LNCaP clone FGC (cell line): ENCODE measurements at regions not wholly inside any gene's neighbourhood (a gene's known extent, or its start where the extent isn't known, plus 50 kb on each side); places are given as distances from the start of the nearest gene placed in this dataset.

ENCODE experiments used
- DNase-seq: peaks from one replicate; pipeline ENCODE4 v3.0.0-alpha.2; 2011; ENCODE audit warnings: low read depth
- H3K4me3 ChIP-seq: 2 replicates; pipeline ENCODE4 v1.5.1; 2011; ENCODE audit warnings: mild to moderate bottlenecking, low read depth, low read length, control low read depth
- CTCF ChIP-seq: IDR thresholded peaks from 2 replicates; pipeline ENCODE4 v1.5.1; 2012; ENCODE audit warnings: mild to moderate bottlenecking; ENCODE audit not compliant: control insufficient read depth, insufficient read depth; ENCODE audit errors: extremely low read depth

- H3K4me3 ChIP-seq: no peak overlapping the region
- no peak for DNase-seq
- no peak for TF ChIP-seq CTCF
Measured at GRCh38 chr2:611519-611918, 65.7 kb downstream of the TMEM18 start.

- no peak for DNase-seq
- TF ChIP-seq CTCF: no peak
- no peak overlapping the region for H3K4me3 ChIP-seq
Measured at GRCh38 chr2:610491-610890, 66.7 kb downstream of the TMEM18 start.

- no peak for DNase-seq
- H3K4me3 ChIP-seq: no peak overlapping the region
- TF ChIP-seq CTCF: no peak
Measured at GRCh38 chr2:609881-610280, 67.3 kb downstream of the TMEM18 start.

- TF ChIP-seq CTCF: no peak
- no peak overlapping the region for H3K4me3 ChIP-seq
- no peak for DNase-seq
Measured at GRCh38 chr2:609449-609848, 67.8 kb downstream of the TMEM18 start.

GRCh38 chr2:608711-609110 is 68.5 kb downstream of the TMEM18 start:
- TF ChIP-seq CTCF: no peak
- no peak for DNase-seq
- H3K4me3 ChIP-seq: no peak overlapping the region

GRCh38 chr2:608297-608696 is 68.9 kb downstream of the TMEM18 start:
- TF ChIP-seq CTCF: no peak
- no peak for DNase-seq
- H3K4me3 ChIP-seq: no peak overlapping the region

GRCh38 chr2:607709-608108 is 69.5 kb downstream of the TMEM18 start:
- no peak for DNase-seq
- H3K4me3 ChIP-seq: no peak overlapping the region
- TF ChIP-seq CTCF: no peak
